ENCODE measurements at regions not wholly inside any gene's neighbourhood (a gene's known extent, or its start where the extent isn't known, plus 50 kb on each side); places are given as distances from the start of the nearest gene placed in this dataset.

DNA sequence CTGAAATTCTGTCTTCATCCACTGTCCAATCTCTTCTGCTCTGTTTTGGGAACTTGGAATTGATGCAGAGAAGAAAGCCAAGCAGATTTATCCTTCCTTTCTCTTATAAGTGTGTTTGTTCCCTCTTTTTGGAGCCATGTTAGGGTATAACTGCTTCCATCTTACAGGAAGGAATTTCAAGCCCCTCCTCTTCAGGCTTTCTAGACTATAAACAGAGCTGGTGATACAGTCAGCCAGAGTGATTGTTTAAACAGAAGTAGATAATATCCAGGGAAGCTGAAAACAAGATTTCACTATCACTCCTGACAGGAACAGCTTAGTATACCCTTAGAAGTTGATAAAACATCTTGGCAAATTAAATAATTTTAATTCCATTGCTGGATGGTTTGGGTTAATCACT, 102.1 kb upstream of the DMRT1 start:
- DNase-seq: no peak
- intact Hi-C loops (cut with DNase I): no loop called here
- H3K4me1 ChIP-seq (ENCODE audit: insufficient read depth): peaks cover 11% of the 10 kb centered on the region
- no peaks in the 10 kb centered on the region for H3K27me3 ChIP-seq
- H3K9me3 ChIP-seq: no peaks in the 10 kb centered on the region
- H3K27ac ChIP-seq: no peak overlapping the region
- no peak overlapping the region for H3K4me3 ChIP-seq
- TF ChIP-seq POLR2A (IDR thresholded peaks at IDR 0.05) (no peak), EP300 (IDR thresholded peaks at IDR 0.05) (no peak)
- TF ChIP-seq, protein P1, sequence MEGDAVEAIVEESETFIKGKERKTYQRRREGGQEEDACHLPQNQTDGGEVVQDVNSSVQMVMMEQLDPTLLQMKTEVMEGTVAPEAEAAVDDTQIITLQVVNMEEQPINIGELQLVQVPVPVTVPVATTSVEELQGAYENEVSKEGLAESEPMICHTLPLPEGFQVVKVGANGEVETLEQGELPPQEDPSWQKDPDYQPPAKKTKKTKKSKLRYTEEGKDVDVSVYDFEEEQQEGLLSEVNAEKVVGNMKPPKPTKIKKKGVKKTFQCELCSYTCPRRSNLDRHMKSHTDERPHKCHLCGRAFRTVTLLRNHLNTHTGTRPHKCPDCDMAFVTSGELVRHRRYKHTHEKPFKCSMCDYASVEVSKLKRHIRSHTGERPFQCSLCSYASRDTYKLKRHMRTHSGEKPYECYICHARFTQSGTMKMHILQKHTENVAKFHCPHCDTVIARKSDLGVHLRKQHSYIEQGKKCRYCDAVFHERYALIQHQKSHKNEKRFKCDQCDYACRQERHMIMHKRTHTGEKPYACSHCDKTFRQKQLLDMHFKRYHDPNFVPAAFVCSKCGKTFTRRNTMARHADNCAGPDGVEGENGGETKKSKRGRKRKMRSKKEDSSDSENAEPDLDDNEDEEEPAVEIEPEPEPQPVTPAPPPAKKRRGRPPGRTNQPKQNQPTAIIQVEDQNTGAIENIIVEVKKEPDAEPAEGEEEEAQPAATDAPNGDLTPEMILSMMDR (IDR thresholded peaks at IDR 0.05): no peak
- H3K36me3 ChIP-seq: no peaks in the 10 kb centered on the region

DNA sequence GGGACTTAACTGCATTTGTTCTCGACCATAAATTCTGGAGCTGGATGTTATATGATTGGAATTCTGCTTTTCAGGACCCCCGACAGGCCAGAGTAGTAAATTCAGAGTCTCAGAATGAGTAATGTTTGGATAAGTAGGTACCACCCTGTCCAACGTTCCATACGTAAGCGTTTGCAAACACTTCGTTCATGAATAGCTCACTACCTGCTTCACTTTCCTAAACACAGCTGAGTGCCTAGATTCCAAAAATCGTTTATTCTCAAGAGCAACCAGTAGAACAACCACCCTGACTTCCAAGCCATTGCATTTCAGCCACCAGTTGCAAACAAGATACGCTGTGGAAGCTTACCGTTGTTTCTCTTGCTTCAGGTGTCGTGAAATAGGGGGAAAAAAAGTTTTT, 101.3 kb upstream of the DMRT1 start:
- Histone ChIP-seq H3K9me3 (no peaks in the 10 kb centered on the region), H3K27ac (no peak overlapping the region), H3K27me3 (no peaks in the 10 kb centered on the region), H3K4me1 (ENCODE audit: insufficient read depth) (peaks cover 13% of the 10 kb centered on the region), H3K36me3 (no peaks in the 10 kb centered on the region), H3K4me3 (no peak overlapping the region)
- WGBS, 3 donors: 82 to 87% (median 85%) methylated on average over 10 of the region's 10 CpGs
- TF ChIP-seq POLR2A (IDR thresholded peaks at IDR 0.05) (no peak), EP300 (IDR thresholded peaks at IDR 0.05) (no peak)
- TF ChIP-seq, protein P1 (IDR thresholded peaks at IDR 0.05): no peak
- no peak for DNase-seq
- intact Hi-C loops (cut with DNase I): loop anchor here in 2 of 4 donors (5.0 kb wide), 2 partner anchors 33 to 48 kb away; no protein-coding TSS in a partner anchor

DNA sequence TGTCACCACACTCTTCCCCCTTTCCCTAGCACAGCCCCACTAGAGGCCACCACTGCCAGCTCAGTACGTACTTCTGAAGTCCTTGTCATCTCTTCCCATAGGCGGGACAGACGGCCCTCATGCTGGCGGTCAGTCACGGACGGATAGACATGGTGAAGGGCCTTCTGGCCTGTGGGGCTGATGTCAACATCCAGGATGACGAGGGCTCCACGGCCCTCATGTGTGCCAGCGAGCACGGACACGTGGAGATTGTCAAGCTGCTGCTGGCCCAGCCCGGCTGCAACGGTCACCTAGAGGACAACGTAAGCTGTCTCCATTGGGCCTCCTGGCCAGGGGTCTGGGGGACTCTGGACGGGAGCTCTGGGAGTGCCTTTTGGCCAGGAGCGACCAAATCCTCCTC, 99.4 kb upstream of the DMRT1 start:
- Histone ChIP-seq H3K36me3 (no peaks in the 10 kb centered on the region), H3K9me3 (no peaks in the 10 kb centered on the region), H3K27ac (no peak overlapping the region), H3K4me3 (no peak overlapping the region), H3K27me3 (no peaks in the 10 kb centered on the region), H3K4me1 (ENCODE audit: insufficient read depth) (peaks cover 11% of the 10 kb centered on the region)
- no peak for TF ChIP-seq EP300 (IDR thresholded peaks at IDR 0.05)
- TF ChIP-seq POLR2A (IDR thresholded peaks at IDR 0.05): no peak
- TF ChIP-seq, protein P1 (IDR thresholded peaks at IDR 0.05): no peak
- intact Hi-C loops (cut with DNase I): loop anchor here in 2 of 4 donors (5.0 kb wide), 2 partner anchors 35 to 50 kb away; no protein-coding TSS in a partner anchor
- WGBS, 3 donors: 94 to 96% (median 96%) methylated on average over 16 of the region's 16 CpGs
- no peak for DNase-seq

DNA sequence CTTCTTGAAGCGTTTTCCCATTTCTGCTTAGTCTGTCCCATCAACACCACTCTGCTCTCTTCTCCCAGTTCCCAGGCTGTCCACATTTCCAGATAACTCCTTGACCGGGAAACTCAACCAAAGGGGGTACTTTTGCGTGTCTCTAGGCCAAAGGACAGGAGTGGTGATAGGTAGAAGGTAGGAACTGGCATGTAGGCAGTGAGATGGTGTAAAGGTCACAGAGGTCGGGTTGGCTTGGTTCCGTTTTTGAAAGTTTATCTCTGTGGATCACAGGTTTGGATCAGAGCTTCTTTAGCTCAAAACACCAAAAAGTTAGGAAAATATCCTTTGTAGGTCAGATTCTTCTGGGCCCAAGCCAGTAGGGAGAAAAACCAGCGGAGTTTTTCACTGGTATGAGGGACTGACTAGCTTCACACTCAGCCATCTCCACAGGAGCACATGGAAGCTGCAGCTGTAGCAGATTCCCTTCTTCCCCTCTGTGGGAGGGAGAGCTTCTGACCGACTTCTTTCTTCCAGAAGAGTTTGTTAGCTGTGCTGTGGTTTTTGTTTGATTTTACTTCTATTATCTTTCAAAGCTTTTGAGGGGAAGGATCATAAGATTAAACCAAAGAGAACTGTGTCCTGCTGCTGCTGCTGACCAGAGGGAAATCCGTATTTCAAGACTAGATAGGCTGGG, 98.4 kb upstream of the DMRT1 start:
- TF ChIP-seq EP300 (IDR thresholded peaks at IDR 0.05): no peak
- no peaks in the 10 kb centered on the region for H3K9me3 ChIP-seq
- H3K27me3 ChIP-seq: no peaks in the 10 kb centered on the region
- H3K4me1 ChIP-seq (ENCODE audit: insufficient read depth): peaks cover 11% of the 10 kb centered on the region
- no peak overlapping the region for H3K27ac ChIP-seq
- intact Hi-C loops (cut with DNase I): loop anchor here in 2 of 4 donors (5.0 kb wide), 2 partner anchors 36 to 51 kb away; no protein-coding TSS in a partner anchor
- no peak for DNase-seq
- no peaks in the 10 kb centered on the region for H3K36me3 ChIP-seq
- no peak overlapping the region for H3K4me3 ChIP-seq
- WGBS, 3 donors: 41 to 64% (median 44%) methylated on average over 8 of the region's 8 CpGs

DNA sequence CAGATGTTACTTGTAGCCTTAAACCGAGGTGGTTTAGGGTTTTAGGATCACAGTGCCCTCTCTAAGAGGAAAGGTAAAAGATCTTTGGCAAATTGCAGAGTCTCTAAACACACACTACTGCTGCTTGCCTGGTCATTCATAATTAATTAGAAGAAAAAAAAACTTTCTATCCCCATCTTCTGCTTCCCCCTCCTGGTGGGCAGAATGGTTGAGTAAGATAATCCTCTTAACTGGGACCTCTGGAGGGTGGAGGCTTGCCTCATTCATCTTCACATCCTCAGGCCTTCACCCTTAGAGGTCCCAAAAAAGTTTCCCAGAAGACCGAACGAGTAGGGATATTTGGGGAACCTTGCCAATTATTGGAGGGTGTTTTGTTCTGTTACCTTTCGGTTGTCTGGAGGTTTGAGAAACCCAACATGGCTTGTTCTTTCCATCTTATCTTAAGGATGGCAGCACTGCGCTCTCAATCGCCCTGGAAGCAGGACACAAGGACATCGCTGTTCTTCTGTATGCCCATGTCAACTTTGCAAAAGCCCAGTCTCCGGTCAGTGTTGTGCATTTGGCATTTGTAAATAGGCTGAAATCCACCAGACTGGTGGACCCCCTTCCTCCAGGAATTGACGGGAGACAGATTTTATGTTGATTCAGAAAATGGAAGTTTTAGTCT, 97.3 kb upstream of the DMRT1 start:
- Histone ChIP-seq H3K36me3 (no peaks in the 10 kb centered on the region), H3K4me3 (no peak overlapping the region), H3K27me3 (no peaks in the 10 kb centered on the region), H3K4me1 (ENCODE audit: insufficient read depth) (peaks cover 11% of the 10 kb centered on the region), H3K27ac (no peak overlapping the region), H3K9me3 (no peaks in the 10 kb centered on the region)
- intact Hi-C loops (cut with DNase I): loop anchor here in 2 of 4 donors (5.0 kb wide), 2 partner anchors 37 to 52 kb away; no protein-coding TSS in a partner anchor
- WGBS, 3 donors: 77 to 93% (median 88%) methylated on average over 9 of the region's 9 CpGs
- DNase-seq: no peak
- TF ChIP-seq, protein P1 (IDR thresholded peaks at IDR 0.05): no peak
- no peak for TF ChIP-seq POLR2A (IDR thresholded peaks at IDR 0.05)
- TF ChIP-seq EP300 (IDR thresholded peaks at IDR 0.05): no peak
